NCI-H526 treated with DMSO at 0.1 percent for 48 hours (cell line): ENCODE measurements at regions not wholly inside any gene's neighbourhood (a gene's known extent, or its start where the extent isn't known, plus 50 kb on each side); places are given as distances from the start of the nearest gene placed in this dataset.

ENCODE experiments used
- DNase-seq: peaks from one replicate; lab custom pipeline; 2025; lab: John Stamatoyannopoulos, UW

GRCh38 chr16:76182041-76182635 lies 95.1 kb upstream of the CNTNAP4 start:
- no peak for DNase-seq

GRCh38 chr16:76183647-76184046 lies 93.6 kb upstream of the CNTNAP4 start:
- DNase-seq: no peak

GRCh38 chr16:76190057-76190456 lies 87.1 kb upstream of the CNTNAP4 start:
- DNase-seq: no peak

- DNase-seq: no peak
Measured at GRCh38 chr16:76190480-76190879, 86.7 kb upstream of the CNTNAP4 start.

- no peak for DNase-seq
Measured at GRCh38 chr16:76193906-76194615, 83.1 kb upstream of the CNTNAP4 start.

GRCh38 chr16:76194616-76195015 lies 82.6 kb upstream of the CNTNAP4 start:
- DNase-seq: no peak

GRCh38 chr16:76195056-76195455 lies 82.1 kb upstream of the CNTNAP4 start:
- no peak for DNase-seq

- no peak for DNase-seq
Measured at GRCh38 chr16:76195648-76196047, 81.6 kb upstream of the CNTNAP4 start.

- no peak for DNase-seq
Measured at GRCh38 chr16:76197900-76198299, 79.3 kb upstream of the CNTNAP4 start.

GRCh38 chr16:76199681-76200220 lies 77.5 kb upstream of the CNTNAP4 start:
- DNase-seq: no peak

GRCh38 chr16:76201385-76201784 lies 75.8 kb upstream of the CNTNAP4 start:
- no peak for DNase-seq

- no peak for DNase-seq
Measured at GRCh38 chr16:76204249-76204648, 73.0 kb upstream of the CNTNAP4 start.

- DNase-seq: no peak
Measured at GRCh38 chr16:76207270-76207669, 69.9 kb upstream of the CNTNAP4 start.

GRCh38 chr16:76210157-76210556 lies 67.0 kb upstream of the CNTNAP4 start:
- no peak for DNase-seq

- no peak for DNase-seq
Measured at GRCh38 chr16:76213860-76214259, 63.3 kb upstream of the CNTNAP4 start.

- DNase-seq: no peak
Measured at GRCh38 chr16:76214856-76215255, 62.3 kb upstream of the CNTNAP4 start.

- DNase-seq: no peak
Measured at GRCh38 chr16:76222087-76222486, 55.1 kb upstream of the CNTNAP4 start.

GRCh38 chr16:76222853-76223252 lies 54.3 kb upstream of the CNTNAP4 start:
- DNase-seq: no peak

GRCh38 chr16:76226011-76226410 lies 51.2 kb upstream of the CNTNAP4 start:
- DNase-seq: no peak

- no peak for DNase-seq
Measured at GRCh38 chr16:76226481-76226880, 50.7 kb upstream of the CNTNAP4 start.
